HepG2 (cell line): ENCODE measurements at regions not wholly inside any gene's neighbourhood (a gene's known extent, or its start where the extent isn't known, plus 50 kb on each side); places are given as distances from the start of the nearest gene placed in this dataset.

Experiments used
- ATAC-seq: fragments of 200-7000 bp; cut with Tn5 transposase; 3 replicates; pipeline ENCODE4 v1.9.1; 2020; ENCODE audit warnings: mild to moderate bottlenecking, moderate library complexity
- BruUV-seq: library from RNA; stranded (reverse); fragments of 400-500 nt; replicated peaks from 2 replicates; lab custom pipeline; 2021; lab: Mats Ljungman, UMichigan
- CTCF ChIA-PET: fragments of 300-600 bp; formaldehyde crosslinking; extraction: SDS; loops from one replicate; lab custom pipeline; 2021; ENCODE audit warnings: low total read pairs, inconsistent platforms, low intra/inter-chr PET ratio; lab: Yijun Ruan, JAX
- POLR2A ChIA-PET: fragments of 350-600 bp; sonication (Branson Sonifier 250); formaldehyde crosslinking; loops from one replicate; lab custom pipeline; 2020; ENCODE audit warnings: antibody characterized with exemption, inconsistent platforms; lab: Yijun Ruan, JAX
- DNase-seq: peaks from one replicate; pipeline ENCODE4 v3.0.0-alpha.2; 2015; ENCODE audit warnings: low spot score
- FAIRE-seq: peaks from 3 replicates; lab custom pipeline; 2011; peaks lifted over from hg19 to GRCh38; lab: Jason Lieb, UNC
- H2AFZ ChIP-seq: one replicate; pipeline ENCODE4 v1.6.1; 2011; ENCODE audit warnings: low read length, inconsistent platforms
- H3K27ac ChIP-seq: fragments of 300-600 bp; 3 replicates; pipeline ENCODE4 v1.8.0; 2011; ENCODE audit warnings: mixed run types, mild to moderate bottlenecking, mixed read lengths, low read length, inconsistent platforms; ENCODE audit not compliant: insufficient read depth; ENCODE audit errors: extremely low read length
- H3K27me3 ChIP-seq, 2 experiments: fragments of 200-600 bp in 1 of 2; 2 replicates in 1 of 2; 3 replicates in 1 of 2; pipeline versions ENCODE4 v1.6.0 to v1.8.0; 2011; ENCODE audit warnings: low read length in 2 of 2, mild to moderate bottlenecking in 2 of 2, moderate library complexity in 2 of 2, inconsistent platforms in 1 of 2; ENCODE audit not compliant: insufficient read depth in 2 of 2, control insufficient read depth in 1 of 2
- H3K36me3 ChIP-seq, 2 experiments: fragments of 200-600 bp in 1 of 2; replicated peaks in 1 of 2; 2 replicates in 1 of 2; 3 replicates in 1 of 2; pipeline versions ENCODE4 v1.5.1 to v1.8.0; 2011; ENCODE audit warnings: low read length in 2 of 2, inconsistent platforms in 1 of 2; ENCODE audit not compliant: insufficient read depth in 2 of 2, control insufficient read depth in 1 of 2
- H3K4me1 ChIP-seq: 2 replicates; pipeline ENCODE4 v1.5.1; 2012; ENCODE audit warnings: low read length, inconsistent platforms; ENCODE audit not compliant: insufficient read depth
- H3K4me2 ChIP-seq: 2 replicates; pipeline ENCODE4 v1.6.0; 2011; ENCODE audit warnings: low read depth, low read length, inconsistent platforms
- H3K4me3 ChIP-seq, 3 experiments: fragments of 200-600 bp in 1 of 3; sonication (generic), shearing (Covaris generic) in 1 of 3; replicated peaks in 1 of 3; 2 replicates each; pipeline ENCODE4 v1.5.1; 2011 to 2016; ENCODE audit warnings: low read length in 3 of 3, inconsistent platforms in 2 of 3, low read depth in 2 of 3, mild to moderate bottlenecking in 2 of 3, control low read depth in 1 of 3, mixed read lengths in 1 of 3; ENCODE audit not compliant: insufficient read depth in 1 of 3
- H3K79me2 ChIP-seq: one replicate; pipeline ENCODE4 v1.6.1; 2011; ENCODE audit warnings: low read length, inconsistent platforms; ENCODE audit not compliant: insufficient read depth
- H3K9ac ChIP-seq: 2 replicates; pipeline ENCODE4 v1.6.0; 2011; ENCODE audit warnings: mild to moderate bottlenecking, low read depth, low read length, inconsistent platforms; ENCODE audit not compliant: insufficient read depth
- H3K9me3 ChIP-seq: 2 replicates; pipeline ENCODE4 v1.5.1; 2012; ENCODE audit warnings: mild to moderate bottlenecking, low read length
- H4K20me1 ChIP-seq: 2 replicates; pipeline ENCODE4 v1.6.0; 2011; ENCODE audit warnings: inconsistent platforms, mild to moderate bottlenecking, low read length, moderate library complexity; ENCODE audit not compliant: insufficient read depth
- ADNP ChIP-seq: sonication (generic); formaldehyde crosslinking; IDR thresholded peaks from 2 replicates; pipeline ENCODE4 v1.4.0; 2020; ENCODE audit warnings: missing genetic modification reagents
- AGO2 ChIP-seq: fragments of 200-400 bp; formaldehyde crosslinking; optimal IDR thresholded peaks from 2 replicates; pipeline ENCODE3; 2017; ENCODE audit warnings: mild to moderate bottlenecking, low read depth, low read length, moderate library complexity
- ARID2 ChIP-seq: sonication (generic); formaldehyde crosslinking; IDR thresholded peaks from 2 replicates; pipeline ENCODE4 v1.8.1; 2022; ENCODE audit warnings: mild to moderate bottlenecking, missing genetic modification reagents, borderline replicate concordance
- ATF7-NPFF ChIP-seq: sonication (generic); formaldehyde crosslinking; IDR thresholded peaks from 2 replicates; pipeline ENCODE4 v1.8.1; 2023; ENCODE audit warnings: mild to moderate bottlenecking, low read depth, missing genetic modification reagents, moderate library complexity
- FOXK2 ChIP-seq: fragments of 450-650 bp; IDR thresholded peaks from 2 replicates; pipeline ENCODE4 v1.6.1; 2016
- FOXO1 ChIP-seq: sonication (generic); formaldehyde crosslinking; IDR thresholded peaks from 2 replicates; pipeline ENCODE4 v1.4.0; 2020; ENCODE audit warnings: missing genetic modification reagents
- HDAC2 ChIP-seq: sonication (generic); formaldehyde crosslinking; IDR thresholded peaks from 2 replicates; pipeline ENCODE4 v1.4.0; 2020; ENCODE audit warnings: missing genetic modification reagents
- IRF2 ChIP-seq: IDR thresholded peaks from 2 replicates; pipeline ENCODE4 v1.6.1; 2018; ENCODE audit warnings: missing genetic modification reagents, missing compliant biosample characterization
- JARID2 ChIP-seq: sonication (generic); formaldehyde crosslinking; IDR thresholded peaks from 2 replicates; pipeline ENCODE4 v1.8.1; 2023; ENCODE audit warnings: missing genetic modification reagents, inconsistent platforms; ENCODE audit not compliant: insufficient replicate concordance
- NFE2L1 ChIP-seq: sonication (generic); formaldehyde crosslinking; IDR thresholded peaks from 2 replicates; pipeline ENCODE4 v1.4.0; 2020; ENCODE audit warnings: missing genetic modification reagents, mild to moderate bottlenecking, borderline replicate concordance
- RAD51 ChIP-seq: fragments of 450-650 bp; IDR thresholded peaks from 2 replicates; pipeline ENCODE4 v1.6.1; 2016; ENCODE audit warnings: borderline replicate concordance
- SATB2 ChIP-seq: sonication (generic); formaldehyde crosslinking; IDR thresholded peaks from 2 replicates; pipeline ENCODE4 v1.5.0; 2020; ENCODE audit warnings: missing genetic modification reagents
- TAF1 ChIP-seq: sonication (generic); formaldehyde crosslinking; IDR thresholded peaks from 2 replicates; pipeline ENCODE4 v1.4.0; 2020; ENCODE audit warnings: missing genetic modification reagents
- ZBED4 ChIP-seq: sonication (generic); formaldehyde crosslinking; IDR thresholded peaks from 2 replicates; pipeline ENCODE4 v1.4.0; 2020; ENCODE audit warnings: missing genetic modification reagents, borderline replicate concordance
- ZBTB21 ChIP-seq: sonication (generic); formaldehyde crosslinking; IDR thresholded peaks from 2 replicates; pipeline ENCODE4 v1.4.0; 2020; ENCODE audit warnings: missing genetic modification reagents
- ZNF235 ChIP-seq: sonication (generic); formaldehyde crosslinking; IDR thresholded peaks from 2 replicates; pipeline ENCODE4 v1.8.1; 2023; ENCODE audit warnings: mild to moderate bottlenecking, missing genetic modification reagents, borderline replicate concordance
- ZNF331 ChIP-seq: sonication (generic); formaldehyde crosslinking; IDR thresholded peaks from 2 replicates; pipeline ENCODE4 v1.4.0; 2020; ENCODE audit warnings: missing genetic modification reagents
- ZNF468 ChIP-seq: sonication (generic); formaldehyde crosslinking; IDR thresholded peaks from 2 replicates; pipeline ENCODE4 v1.8.0; 2022; ENCODE audit warnings: mild to moderate bottlenecking, moderate library complexity, missing genetic modification reagents
- WGBS: methylation state at CpG from one replicate; pipeline ENCODE4 v1.1.6; 2017; ENCODE audit warnings: low lambda C conversion rate; 5-methylcytosine and 5-hydroxymethylcytosine counted together
- in situ Hi-C: cut with HindIII; loops from 2 replicates; pipeline ENCODE4 v1.10.0; 2017; ENCODE audit warnings: low pct_unique_long_range_greater_than_20kb; ENCODE audit not compliant: extremely low pct_ligation_motif_present
- intact Hi-C: fragments of 100-400 bp; cut with micrococcal nuclease; formaldehyde crosslinking; loops from one replicate; pipeline ENCODE4 v1.10.0; 2022; ENCODE audit not compliant: unreplicated experiment
- TF ChIP-seq, protein P1 (sequence below): sonication (generic); formaldehyde crosslinking; IDR thresholded peaks from 2 replicates; pipeline ENCODE4 v1.4.0; 2020; ENCODE audit warnings: mild to moderate bottlenecking, missing genetic modification reagents

DNA sequence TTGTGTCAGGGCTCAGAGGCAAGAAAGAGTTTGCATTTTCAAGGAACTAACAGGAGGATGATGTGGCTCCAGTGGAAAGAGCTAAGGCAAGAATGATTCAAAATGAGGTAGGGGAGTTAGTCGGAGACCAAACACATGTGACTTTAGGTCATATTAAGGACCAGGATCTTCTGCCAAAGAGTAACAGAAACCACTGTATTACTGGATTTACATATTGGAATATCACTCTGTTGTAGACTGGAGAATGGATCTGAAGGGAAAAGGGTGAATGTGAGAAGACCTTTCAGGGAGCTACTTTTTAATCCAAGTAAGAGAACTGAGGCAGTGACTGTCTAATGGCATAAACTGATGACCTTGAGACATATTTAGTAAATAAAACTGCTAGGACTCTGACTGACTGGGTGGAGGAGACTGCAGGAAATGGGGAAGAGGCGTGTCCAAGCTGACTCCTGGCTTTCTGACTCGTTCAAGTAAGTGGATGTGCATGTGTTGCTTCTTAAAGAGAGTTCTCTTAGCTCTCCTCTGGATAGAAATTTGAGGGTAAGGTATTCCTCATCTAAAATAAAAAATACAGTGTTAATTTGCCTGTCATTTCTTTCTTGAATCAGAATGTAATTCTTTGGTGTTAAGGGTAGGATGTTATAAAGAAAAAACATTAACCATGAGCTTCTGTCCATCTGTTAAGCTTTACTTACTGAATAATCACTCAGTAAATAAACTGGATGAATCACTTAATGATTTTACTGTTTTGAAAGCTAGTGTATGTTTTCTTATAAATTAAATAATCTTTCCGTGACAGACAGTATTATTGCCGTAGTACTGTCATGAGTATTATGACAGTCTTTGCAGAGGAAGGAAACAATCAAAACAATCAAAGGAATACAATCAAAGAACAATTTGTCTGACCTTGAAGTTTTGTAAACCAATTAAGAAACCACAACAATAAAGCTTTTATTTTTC lies 58.3 kb upstream of the CFAP20DC start:
- no peak for DNase-seq
- ChIA-PET CTCF (no interaction called here), POLR2A (no interaction called here)
- in situ Hi-C loops: no loop called here
- Histone ChIP-seq H3K36me3 (no peaks in the 10 kb centered on the region), H3K79me2 (no peaks in the 10 kb centered on the region), H4K20me1 (no peaks in the 10 kb centered on the region), H3K27ac (no peak overlapping the region), H3K27me3 (no peaks in the 10 kb centered on the region), H3K4me3 (no peak overlapping the region), H3K4me1 (peaks cover 10% of the 10 kb centered on the region), H3K9me3 (no peaks in the 10 kb centered on the region), H3K4me2 (no peak overlapping the region), H3K9ac (no peak overlapping the region), H2AFZ (no peak overlapping the region)
- no peak for ATAC-seq
- 21% methylated on average over 5 of the region's 5 CpGs for WGBS
- BruUV-seq: no TSS peak
- intact Hi-C loops: no loop called here
- TF ChIP-seq ZBED4 (CRISPR knock-in tag): no peak
- no peak for TF ChIP-seq ARID2
- TF ChIP-seq FOXO1 (CRISPR knock-in tag): no peak
- TF ChIP-seq, protein P1, sequence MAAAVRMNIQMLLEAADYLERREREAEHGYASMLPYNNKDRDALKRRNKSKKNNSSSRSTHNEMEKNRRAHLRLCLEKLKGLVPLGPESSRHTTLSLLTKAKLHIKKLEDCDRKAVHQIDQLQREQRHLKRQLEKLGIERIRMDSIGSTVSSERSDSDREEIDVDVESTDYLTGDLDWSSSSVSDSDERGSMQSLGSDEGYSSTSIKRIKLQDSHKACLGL (CRISPR knock-in tag): no peak
- no peak for TF ChIP-seq ZNF331
- TF ChIP-seq ZNF468 (CRISPR knock-in tag): no peak
- no peak for TF ChIP-seq SATB2 (CRISPR knock-in tag)
- TF ChIP-seq RAD51: no peak
- TF ChIP-seq JARID2: no peak
- TF ChIP-seq NFE2L1: no peak
- TF ChIP-seq HDAC2 (CRISPR knock-in tag): no peak
- TF ChIP-seq AGO2: no peak
- TF ChIP-seq ZNF235: no peak
- TF ChIP-seq TAF1 (CRISPR knock-in tag): no peak
- TF ChIP-seq ZBTB21 (CRISPR knock-in tag): no peak
- no peak for TF ChIP-seq ATF7-NPFF
- no peak for TF ChIP-seq FOXK2
- TF ChIP-seq IRF2: no peak
- no peak for TF ChIP-seq ADNP
- no peak for FAIRE-seq
